ENCODE measurements at regions not wholly inside any gene's neighbourhood (a gene's known extent, or its start where the extent isn't known, plus 50 kb on each side); places are given as distances from the start of the nearest gene placed in this dataset.
A peak's percentile ranks its signal among the peaks of the same experiment; 100 is the strongest.
"Not testable (repeated sequence)": the region's sequence is repeated elsewhere in the genome, so short reads cannot be mapped to it uniquely, and the experiment has no call there.

GRCh38 chr13:86425170-86425815 is 626.1 kb upstream of the SLITRK6 start:
- no peak for DNase-seq (ENCODE audit: low read depth)

GRCh38 chr13:86426437-86426836 is 627.2 kb upstream of the SLITRK6 start:
- DNase-seq (ENCODE audit: low read depth) = no peak

- DNase-seq (ENCODE audit: low read depth) = no peak
Measured at GRCh38 chr13:86429756-86430155, 630.5 kb upstream of the SLITRK6 start.

DNA sequence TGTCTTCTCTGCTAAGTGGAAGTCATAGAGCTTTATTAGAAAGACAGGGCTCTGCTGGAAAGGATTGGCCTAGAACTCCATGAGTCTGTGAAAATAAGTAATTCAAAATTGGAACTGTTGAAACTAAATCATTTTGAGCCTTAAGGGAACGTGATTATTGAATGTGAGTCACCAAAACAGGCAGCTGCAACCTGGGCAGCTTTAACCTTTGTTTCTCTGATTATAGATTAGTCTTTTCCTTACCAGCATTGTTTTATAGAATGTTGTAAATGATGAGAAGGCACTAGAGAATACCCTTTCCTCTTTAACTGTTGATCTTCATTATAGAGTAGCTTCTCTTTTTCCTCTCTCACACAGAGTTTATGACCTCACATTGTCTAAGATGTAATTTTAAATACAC is 638.8 kb upstream of the SLITRK6 start:
- no peak for DNase-seq (ENCODE audit: low read depth)

DNA sequence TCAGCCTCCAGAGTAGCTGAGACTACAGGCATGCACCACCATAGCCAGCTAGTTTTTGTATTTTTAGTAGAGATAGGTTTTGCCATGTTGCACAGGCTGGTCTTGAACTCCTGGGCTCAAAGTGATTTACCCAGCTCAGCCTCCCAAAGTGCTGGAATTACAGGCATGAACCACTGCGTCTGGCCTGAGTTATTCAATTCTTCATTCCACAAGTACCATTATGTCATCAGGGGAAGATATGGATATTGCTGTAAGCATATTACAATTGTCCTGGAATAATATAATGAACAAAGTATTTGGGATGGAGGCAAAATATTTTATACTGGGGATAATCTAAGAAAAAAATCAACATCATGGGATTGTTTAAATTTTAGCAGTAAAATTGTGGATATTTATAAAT is 646.0 kb upstream of the SLITRK6 start:
- no peak for DNase-seq (ENCODE audit: low read depth)

- DNase-seq (ENCODE audit: low read depth) = no peak
Measured at GRCh38 chr13:86445672-86446071, 646.5 kb upstream of the SLITRK6 start.

GRCh38 chr13:86446311-86446710 is 647.1 kb upstream of the SLITRK6 start:
- peak; percentile 0 for DNase-seq (ENCODE audit: low read depth)

- DNase-seq (ENCODE audit: low read depth) = no peak
Measured at GRCh38 chr13:86447479-86447878, 648.3 kb upstream of the SLITRK6 start.

DNA sequence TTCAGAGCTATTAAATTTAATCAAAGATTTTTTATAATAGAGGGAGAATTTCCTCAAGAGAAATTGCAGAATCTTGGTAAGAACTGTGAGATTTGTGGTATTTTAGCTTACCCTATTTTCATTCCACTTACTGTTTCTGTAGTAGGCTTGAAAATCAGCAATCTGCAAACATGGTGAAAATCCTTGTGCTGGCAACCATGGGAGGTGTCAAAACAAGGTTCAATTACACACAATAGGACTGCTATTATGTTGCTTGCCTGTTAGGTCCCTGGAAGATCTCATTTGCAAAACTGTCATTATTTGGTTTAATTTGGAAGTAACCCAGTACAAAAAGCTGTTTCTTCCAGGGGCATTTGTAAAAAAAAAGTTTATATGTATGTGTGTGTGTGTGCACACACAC is 662.8 kb upstream of the SLITRK6 start:
- DNase-seq (ENCODE audit: low read depth) = no peak

DNA sequence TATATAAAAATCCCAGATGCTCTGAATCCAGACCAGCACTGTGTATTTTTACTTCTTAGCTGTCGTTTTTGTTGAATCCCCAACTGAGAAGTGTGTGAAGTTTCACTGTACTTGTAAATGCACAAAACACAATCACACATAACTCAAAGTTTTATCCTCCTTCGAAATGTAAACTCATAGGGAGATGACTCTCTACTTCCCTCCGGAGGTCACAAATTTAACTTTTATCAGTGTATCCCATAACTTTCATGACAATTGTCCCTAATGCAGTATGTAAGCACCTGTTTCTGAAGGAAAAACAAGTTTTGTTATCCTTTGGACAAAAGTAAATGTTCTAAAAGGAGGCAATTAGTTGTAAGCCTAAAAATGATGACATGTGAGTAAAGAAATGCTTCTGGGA is 665.0 kb upstream of the SLITRK6 start:
- no peak for DNase-seq (ENCODE audit: low read depth)

GRCh38 chr13:86474971-86475370 is 675.8 kb upstream of the SLITRK6 start:
- DNase-seq (ENCODE audit: low read depth) = no peak

- no peak for DNase-seq (ENCODE audit: low read depth)
Measured at GRCh38 chr13:86476656-86477055, 677.4 kb upstream of the SLITRK6 start.

GRCh38 chr13:86486582-86486981 is 687.4 kb upstream of the SLITRK6 start:
- no peak for DNase-seq (ENCODE audit: low read depth)

DNA sequence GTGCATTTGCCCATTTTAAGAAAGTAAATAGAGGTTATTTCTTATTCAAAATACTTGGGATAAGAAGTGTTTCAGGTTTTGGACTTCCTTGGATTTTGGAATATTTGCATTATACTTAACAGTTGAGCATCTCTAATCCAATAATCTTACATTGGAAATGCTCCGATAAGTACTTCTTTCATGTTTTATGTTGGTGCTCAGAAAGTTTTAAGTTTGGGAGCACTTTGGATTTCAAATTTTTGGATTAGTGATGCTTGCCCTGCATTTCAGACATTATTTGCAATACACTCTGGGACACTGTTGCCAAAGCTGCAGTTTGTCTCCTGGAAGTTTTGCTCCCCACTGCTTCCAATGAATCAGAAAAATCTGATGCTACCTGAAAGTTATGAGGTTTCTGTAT is 691.9 kb upstream of the SLITRK6 start:
- no peak for DNase-seq (ENCODE audit: low read depth)

DNA sequence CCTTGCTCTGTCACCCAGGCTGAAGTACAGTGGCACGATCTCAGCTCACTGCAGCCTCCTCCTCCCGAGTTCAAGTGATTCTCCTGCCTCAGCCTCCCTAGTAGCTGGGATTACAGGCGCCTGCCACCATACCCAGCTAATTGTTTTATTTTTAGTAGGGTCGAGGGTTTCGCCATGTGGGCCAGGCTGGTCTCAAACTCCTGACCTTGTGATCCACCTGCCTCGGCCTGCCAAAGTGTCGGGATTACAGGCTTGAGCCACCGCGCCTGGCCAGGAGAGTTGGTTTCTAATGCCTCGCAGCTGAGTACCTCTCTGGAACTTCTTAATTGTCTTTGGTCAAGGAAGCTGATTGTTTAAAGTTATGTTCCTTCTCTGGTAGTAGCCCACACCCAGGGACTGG is 702.7 kb upstream of the SLITRK6 start:
- DNase-seq (ENCODE audit: low read depth) = not testable (repeated sequence)

- no peak for DNase-seq (ENCODE audit: low read depth)
Measured at GRCh38 chr13:86510792-86511191, 711.6 kb upstream of the SLITRK6 start.

- DNase-seq (ENCODE audit: low read depth) = no peak
Measured at GRCh38 chr13:86541461-86541860, 742.2 kb upstream of the SLITRK6 start.

DNA sequence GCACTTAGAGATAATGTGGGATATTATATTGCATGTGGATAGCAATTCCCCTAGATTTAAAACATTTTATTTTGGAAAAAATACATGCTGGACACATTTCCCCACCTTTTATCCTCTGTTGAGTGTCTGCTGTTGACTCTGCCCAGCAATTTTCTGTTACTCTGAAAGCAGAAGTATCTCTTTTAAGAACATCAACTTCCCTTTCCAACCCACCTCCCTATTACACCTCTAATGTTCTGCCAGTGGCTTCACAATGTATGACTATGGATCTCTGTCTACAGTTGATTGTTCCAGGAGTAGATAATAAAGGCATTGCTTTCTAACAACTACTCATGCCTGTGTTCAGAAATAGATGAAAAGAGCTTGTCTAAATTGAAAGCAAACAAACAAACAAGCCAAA is 754.8 kb upstream of the SLITRK6 start:
- no peak for DNase-seq (ENCODE audit: low read depth)

DNA sequence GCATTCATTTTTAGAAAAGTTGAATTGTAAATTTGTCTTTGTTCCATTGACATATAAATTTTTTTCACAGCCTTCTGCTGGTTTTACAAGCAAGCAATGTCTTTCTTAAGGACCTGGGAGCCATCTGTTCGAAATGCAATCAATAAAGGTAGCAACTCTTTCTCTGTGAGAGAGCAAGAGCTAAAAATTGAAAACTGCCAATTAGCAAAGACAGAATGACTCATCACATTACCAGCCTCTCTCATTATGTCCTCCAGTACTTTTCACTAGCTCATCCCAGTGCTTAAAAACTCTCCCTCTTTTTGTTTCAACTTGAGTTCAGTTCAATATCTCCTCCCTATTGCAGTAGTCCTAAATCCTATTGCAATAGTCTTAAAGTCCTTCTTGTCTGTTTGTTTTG is 760.7 kb upstream of the SLITRK6 start:
- no peak for DNase-seq (ENCODE audit: low read depth)

DNA sequence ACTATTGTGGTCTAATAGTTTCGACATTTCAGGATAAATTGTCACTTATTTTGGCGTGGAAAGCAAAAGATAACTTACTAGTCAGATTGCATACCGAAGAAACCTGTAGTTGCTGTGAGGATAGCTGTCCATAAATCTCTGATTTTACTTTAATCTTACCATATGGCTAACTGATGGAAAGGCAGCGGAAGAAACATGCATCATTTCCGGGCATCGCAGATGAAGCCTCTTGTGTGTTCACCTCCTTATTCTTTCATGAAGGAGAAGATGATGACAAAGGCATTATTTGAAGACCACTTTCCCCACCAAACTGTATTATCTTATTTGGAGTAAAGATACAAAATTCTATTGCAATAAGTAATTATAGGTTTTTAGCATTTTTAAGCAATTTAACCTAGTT is 763.6 kb upstream of the SLITRK6 start:
- DNase-seq (ENCODE audit: low read depth) = no peak

DNA sequence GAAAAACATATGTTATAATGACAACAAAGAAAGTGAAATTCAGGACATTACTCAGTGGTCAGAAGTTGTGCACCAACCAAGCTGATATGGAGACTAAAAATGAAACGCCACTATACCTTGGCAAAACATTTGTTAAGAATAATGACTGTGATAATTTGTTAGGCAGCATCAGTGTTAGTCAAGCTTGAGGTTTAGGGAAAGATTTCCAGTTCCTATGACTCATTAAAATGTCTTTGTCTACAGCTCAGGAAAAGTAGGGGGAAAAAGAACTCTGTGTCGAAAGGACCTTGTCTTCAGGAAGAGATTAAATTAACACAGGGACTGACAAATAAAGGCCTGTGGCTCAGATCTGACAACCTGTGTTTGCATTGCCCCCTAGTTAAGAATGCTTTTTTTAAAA is 764.1 kb upstream of the SLITRK6 start:
- DNase-seq (ENCODE audit: low read depth) = peak; percentile 46

GRCh38 chr13:86567119-86567518 is 767.9 kb upstream of the SLITRK6 start:
- DNase-seq (ENCODE audit: low read depth) = peak; percentile 2

GRCh38 chr13:86569119-86569518 is 769.9 kb upstream of the SLITRK6 start:
- no peak for DNase-seq (ENCODE audit: low read depth)

DNA sequence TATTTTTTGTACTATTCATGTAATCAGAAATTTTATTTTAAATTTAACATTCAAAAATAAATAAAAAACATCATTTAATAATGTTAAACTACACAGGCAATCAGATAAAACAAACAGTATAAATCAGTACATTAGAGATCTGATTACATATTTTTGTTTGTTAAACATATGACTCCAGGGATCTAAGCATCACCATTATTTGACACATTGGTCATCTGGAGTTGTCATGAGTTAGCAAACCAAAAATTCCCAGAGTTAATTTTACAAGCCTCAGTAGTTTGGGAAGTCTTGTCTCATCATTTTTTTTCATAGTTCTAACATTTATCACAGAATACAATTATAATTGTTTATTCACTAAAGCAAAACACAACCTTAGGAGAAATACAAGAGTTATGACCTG is 770.8 kb upstream of the SLITRK6 start:
- no peak for DNase-seq (ENCODE audit: low read depth)

Data from M059J (cell line).